GM12878 (cell line): ENCODE measurements at regions not wholly inside any gene's neighbourhood (a gene's known extent, or its start where the extent isn't known, plus 50 kb on each side); places are given as distances from the start of the nearest gene placed in this dataset.

ENCODE experiments used
- ATAC-seq: fragments of 200-7000 bp; cut with Tn5 transposase; 3 replicates; pipeline ENCODE4 v1.9.1; 2020; ENCODE audit warnings: mild to moderate bottlenecking, moderate library complexity
- BruUV-seq: library from RNA; stranded (reverse); fragments of 400-500 nt; replicated peaks from 2 replicates; lab custom pipeline; 2021; lab: Mats Ljungman, UMichigan
- CTCF ChIA-PET: fragments of 300-600 bp; sonication (Branson Sonifier 250); formaldehyde crosslinking; extraction: SDS; loops from one replicate; lab custom pipeline; 2021; ENCODE audit warnings: inconsistent platforms; lab: Yijun Ruan, JAX
- POLR2A ChIA-PET: fragments of 350-600 bp; formaldehyde crosslinking; extraction: SDS; loops from one replicate; lab custom pipeline; 2021; ENCODE audit warnings: inconsistent platforms; lab: Charles Lee
- RAD21 ChIA-PET: fragments of 300-600 bp; sonication (Branson Sonifier 250); formaldehyde crosslinking; loops from one replicate; lab custom pipeline; 2023; ENCODE audit warnings: antibody characterized with exemption; ENCODE audit not compliant: unreplicated experiment; lab: Charles Lee
- SMC1A ChIA-PET: fragments of 300-600 bp; sonication (Branson Sonifier 250); formaldehyde crosslinking; loops from one replicate; lab custom pipeline; 2023; ENCODE audit not compliant: unreplicated experiment, uncharacterized antibody; lab: Charles Lee
- DNase-seq: peaks from one replicate; pipeline ENCODE4 v3.0.0-alpha.2; 2011; ENCODE audit warnings: low read depth, low spot score
- FAIRE-seq: peaks from 3 replicates; lab custom pipeline; 2011; peaks lifted over from hg19 to GRCh38; lab: Jason Lieb, UNC
- H2AFZ ChIP-seq: 2 replicates; pipeline ENCODE4 v1.6.0; 2011; ENCODE audit warnings: low read depth, low read length, control low read depth; ENCODE audit not compliant: control insufficient read depth
- H3K27ac ChIP-seq: 2 replicates; pipeline ENCODE4 v1.5.1; 2011; ENCODE audit warnings: control low read depth; ENCODE audit not compliant: control insufficient read depth, insufficient read depth
- H3K27me3 ChIP-seq, 2 experiments: replicated peaks in 1 of 2; 2 replicates each; pipeline versions ENCODE4 v1.6.0 to v1.6.1; 2011; ENCODE audit warnings: low read length in 1 of 2; ENCODE audit not compliant: control insufficient read depth in 2 of 2, insufficient read depth in 2 of 2
- H3K36me3 ChIP-seq, 2 experiments: 2 replicates each; pipeline ENCODE4 v1.5.1; 2011; ENCODE audit warnings: low read length in 1 of 2; ENCODE audit not compliant: control insufficient read depth in 2 of 2, insufficient read depth in 2 of 2
- H3K4me1 ChIP-seq: 2 replicates; pipeline ENCODE4 v1.6.1; 2011; ENCODE audit warnings: mild to moderate bottlenecking, low read length, moderate library complexity, mixed read lengths; ENCODE audit not compliant: control insufficient read depth, insufficient read depth
- H3K4me2 ChIP-seq: 2 replicates; pipeline ENCODE4 v1.6.0; 2011; ENCODE audit warnings: control low read depth; ENCODE audit not compliant: control insufficient read depth, insufficient read depth
- H3K4me3 ChIP-seq: fragments of 200-600 bp; sonication (generic); 2 replicates; pipeline ENCODE4 v1.5.1; 2016
- H3K79me2 ChIP-seq: 2 replicates; pipeline ENCODE4 v1.6.0; 2011; ENCODE audit warnings: low read length; ENCODE audit not compliant: control insufficient read depth, insufficient read depth
- H3K9ac ChIP-seq: 2 replicates; pipeline ENCODE4 v1.8.0; 2011; ENCODE audit warnings: low read length, control low read depth, mixed read lengths; ENCODE audit not compliant: control insufficient read depth, insufficient read depth
- H3K9me3 ChIP-seq: replicated peaks from 3 replicates; pipeline ENCODE4 v1.5.1; 2011; ENCODE audit warnings: mild to moderate bottlenecking, low read length; ENCODE audit not compliant: control insufficient read depth, insufficient read depth
- H4K20me1 ChIP-seq: 2 replicates; pipeline ENCODE4 v1.6.0; 2011; ENCODE audit not compliant: control insufficient read depth, insufficient read depth
- DPF2 ChIP-seq: fragments of 450-650 bp; IDR thresholded peaks from 2 replicates; pipeline ENCODE4 v1.6.1; 2017; ENCODE audit warnings: mild to moderate bottlenecking
- KLF5 ChIP-seq: fragments of 450-650 bp; IDR thresholded peaks from 2 replicates; pipeline ENCODE4 v1.6.1; 2014; ENCODE audit warnings: mild to moderate bottlenecking; ENCODE audit not compliant: partially characterized antibody
- NFYB ChIP-seq: IDR thresholded peaks from 2 replicates; pipeline ENCODE4 v1.6.1; 2011; ENCODE audit warnings: low read depth, mild to moderate bottlenecking, low read length, improper control_type of control experiment, moderate library complexity; ENCODE audit not compliant: insufficient read depth
- RB1 ChIP-seq: fragments of 450-650 bp; formaldehyde crosslinking; IDR thresholded peaks from 2 replicates; pipeline ENCODE4 v1.6.1; 2017; ENCODE audit warnings: mild to moderate bottlenecking, borderline replicate concordance
- SIN3A ChIP-seq: IDR thresholded peaks from 2 replicates; pipeline ENCODE4 v1.6.1; 2012; ENCODE audit warnings: low read depth, low read length, improper control_type of control experiment
- SRF ChIP-seq, 2 experiments: IDR thresholded peaks; 2 replicates each; pipeline ENCODE4 v1.6.1; 2011; ENCODE audit warnings: low read depth in 2 of 2, low read length in 2 of 2, mild to moderate bottlenecking in 1 of 2, moderate library complexity in 1 of 2
- TAF1 ChIP-seq: IDR thresholded peaks from 2 replicates; pipeline ENCODE4 v1.6.1; 2011; ENCODE audit warnings: mild to moderate bottlenecking, low read depth, low read length, borderline replicate concordance
- ZNF217 ChIP-seq: fragments of 450-650 bp; IDR thresholded peaks from 2 replicates; pipeline ENCODE4 v1.6.1; 2017; ENCODE audit warnings: antibody characterized with exemption, mild to moderate bottlenecking
- WGBS: methylation state at CpG from one replicate; pipeline ENCODE4 v1.1.6; 2016; ENCODE audit warnings: low lambda C conversion rate; ENCODE audit not compliant: insufficient replicate concordance, insufficient coverage; ENCODE audit errors: missing lambda C conversion rate; 5-methylcytosine and 5-hydroxymethylcytosine counted together
- in situ Hi-C: fragments of 300-500 bp; cut with MboI; formaldehyde crosslinking; loops from 9 replicates; pipeline ENCODE4 v1.14.3; 2018; ENCODE audit warnings: mixed read lengths
- intact Hi-C: fragments of 100-400 bp; cut with micrococcal nuclease; formaldehyde crosslinking; loops from one replicate; pipeline ENCODE4 v1.14.2; 2022; ENCODE audit not compliant: unreplicated experiment

DNA sequence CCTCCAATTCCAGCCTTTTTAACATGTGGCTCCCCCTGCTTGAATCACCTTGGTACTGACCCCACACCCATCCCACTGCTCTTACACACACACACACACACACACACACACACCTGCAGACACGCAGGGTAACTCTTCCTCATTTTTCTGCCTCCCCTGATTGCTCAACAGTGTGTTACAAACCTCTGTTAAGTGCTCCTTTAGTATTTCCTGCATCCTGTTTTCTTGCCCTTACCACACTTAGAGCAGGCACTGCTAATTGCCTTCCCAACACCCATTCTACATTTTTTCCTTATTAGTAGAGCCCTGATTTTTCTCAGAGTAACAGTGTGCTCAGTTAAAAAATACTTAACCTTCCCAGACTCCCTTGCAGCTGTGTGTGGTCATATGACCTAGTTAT lies 184.0 kb downstream of the EBLN2 start:
- POLR2A ChIA-PET = no interaction called here
- RAD21 ChIA-PET = no interaction called here

DNA sequence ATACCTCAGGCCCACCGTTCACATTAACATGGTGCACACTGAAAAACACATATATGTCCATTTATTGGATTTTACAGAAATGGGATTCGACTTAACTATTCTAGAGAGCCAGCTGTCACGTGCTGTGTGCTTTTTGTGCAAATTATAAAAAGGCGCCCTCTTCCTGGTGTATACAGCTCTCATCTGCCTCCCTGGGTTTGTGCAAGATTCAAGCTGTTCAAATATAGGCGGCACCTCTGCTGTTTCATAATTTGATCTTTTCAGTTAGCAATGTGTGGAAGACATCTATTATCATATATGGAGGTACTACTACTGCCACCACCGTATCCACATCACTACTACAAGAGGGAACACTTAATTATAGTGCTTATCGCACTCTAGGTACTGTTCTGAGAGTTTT lies 187.6 kb downstream of the EBLN2 start:
- ChIA-PET RAD21 (no interaction called here), POLR2A (no interaction called here), CTCF (no interaction called here), SMC1A (no interaction called here)
- Histone ChIP-seq H3K36me3 (no peaks in the 10 kb centered on the region), H4K20me1 (no peaks in the 10 kb centered on the region), H3K9ac (no peak overlapping the region), H3K4me2 (no peak overlapping the region), H3K4me3 (no peak overlapping the region), H3K9me3 (no peaks in the 10 kb centered on the region), H3K27me3 (no peaks in the 10 kb centered on the region; a peak in 2 of 4 replicates), H3K27ac (no peak overlapping the region), H3K4me1 (no peaks in the 10 kb centered on the region), H3K79me2 (no peaks in the 10 kb centered on the region), H2AFZ (no peak overlapping the region)
- intact Hi-C loops = no loop called here
- DNase-seq (no peak), FAIRE-seq (no peak), ATAC-seq (no peak)
- TF ChIP-seq TAF1 (no peak), SIN3A (no peak), DPF2 (no peak), RB1 (no peak), NFYB (no peak)
- in situ Hi-C loops = no loop called here
- 37% methylated on average over 7 of the region's 7 CpGs for WGBS
- no TSS peak for BruUV-seq

More for the DNA sequence above, 184.0 kb downstream of the EBLN2 start:
- Histone ChIP-seq H3K27ac (no peak overlapping the region), H3K79me2 (no peaks in the 10 kb centered on the region), H3K27me3 (no peaks in the 10 kb centered on the region), H3K9ac (no peak overlapping the region), H3K4me2 (no peak overlapping the region), H3K36me3 (no peaks in the 10 kb centered on the region), H3K9me3 (no peaks in the 10 kb centered on the region), H4K20me1 (no peaks in the 10 kb centered on the region), H2AFZ (no peak overlapping the region), H3K4me1 (no peaks in the 10 kb centered on the region), H3K4me3 (no peak overlapping the region)
- ATAC-seq = no peak
- CTCF ChIA-PET = no interaction called here
- BruUV-seq = no TSS peak
- intact Hi-C loops = no loop called here
- FAIRE-seq = no peak
- SMC1A ChIA-PET = no interaction called here
- TF ChIP-seq ZNF217 (no peak), SRF (IDR thresholded peaks at IDR 0.05; ENCODE audit: low read depth in 2 of 2, low read length in 2 of 2) (no peak), KLF5 (no peak)
- 0% methylated on average over 1 of the region's 1 CpG for WGBS
- no peak for DNase-seq
- in situ Hi-C loops = no loop called here
